SU-DHL-6 (cell line): ENCODE measurements at regions not wholly inside any gene's neighbourhood (a gene's known extent, or its start where the extent isn't known, plus 50 kb on each side); places are given as distances from the start of the nearest gene placed in this dataset.

Experiments used
- CTCF ChIP-seq: fragments of 200-600 bp; sonication (generic); IDR thresholded peaks from one replicate; pipeline ENCODE4 v1.5.1; 2017; ENCODE audit warnings: antibody characterized with exemption, mild to moderate bottlenecking, low read length, moderate library complexity; ENCODE audit not compliant: insufficient read depth, poor library complexity, severe bottlenecking
- EZH2phosphoT487 ChIP-seq: fragments of 200-600 bp; sonication (generic), shearing (Covaris generic); conservative IDR thresholded peaks from 2 replicates; pipeline ENCODE4 v1.6.1; 2018; ENCODE audit warnings: mild to moderate bottlenecking, antibody characterized with exemption, low read length, moderate library complexity, mixed read lengths

- TF ChIP-seq CTCF = no peak
- TF ChIP-seq EZH2phosphoT487 = no peak
These were observed 133.3 kb upstream of the RAD23B start for GRCh38 chr9:107149756-107150155.
